Right cardiac atrium (tissue), 5 donors: ENCODE measurements at regions not wholly inside any gene's neighbourhood (a gene's known extent, or its start where the extent isn't known, plus 50 kb on each side); places are given as distances from the start of the nearest gene placed in this dataset.

Experiments
- ATAC-seq, 2 donors: fragments of 200-7000 bp; cut with Tn5 transposase; one replicate each; pipeline versions ENCODE4 v1.8.0 to v1.9.1; 2020; ENCODE audit warnings: moderate library complexity in 2 of 2, mild to moderate bottlenecking in 1 of 2
- DNase-seq, 3 donors: peaks; one replicate each; pipeline ENCODE4 v3.0.0-alpha.2; 2020
- H3K27ac ChIP-seq: one replicate; pipeline ENCODE4 v1.5.1; 2013; ENCODE audit warnings: mild to moderate bottlenecking, low read length, control low read depth, moderate library complexity
- H3K27me3 ChIP-seq: one replicate; pipeline ENCODE4 v1.6.1; 2013; ENCODE audit not compliant: control insufficient read depth, insufficient read depth
- H3K4me1 ChIP-seq: one replicate; pipeline ENCODE4 v1.6.1; 2013; ENCODE audit warnings: low read length; ENCODE audit not compliant: control insufficient read depth, insufficient read depth
- H3K4me3 ChIP-seq: one replicate; pipeline ENCODE4 v1.5.1; 2013; ENCODE audit warnings: low read length, control low read depth
- H3K9me3 ChIP-seq: one replicate; pipeline ENCODE4 v1.6.1; 2013; ENCODE audit warnings: low read length; ENCODE audit not compliant: control insufficient read depth
- WGBS: extraction: QIAGEN DNeasy Blood & Tissue Kit; methylation state at CpG from one replicate; pipeline ENCODE4 v1.1.7; 2013; 5-methylcytosine and 5-hydroxymethylcytosine counted together
- intact Hi-C, 4 donors: fragments of 100-400 bp; cut with DNase I; formaldehyde crosslinking; loops; one replicate each; pipeline versions ENCODE4 v1.11.0 to v1.14.0; 2022 to 2023
- donor health status: healthy with polysubstance abuse.
- donor health status: DM: no; HTN: yes; CAD: no.
- donor health status: DM: no; HTN: no; CAD: no.
- donor health status: DM: no; HTN: yes; CAD: no; lungs with severe emphysema.
- donor health status: DM: yes; HTN: yes; CAD: no.

DNA sequence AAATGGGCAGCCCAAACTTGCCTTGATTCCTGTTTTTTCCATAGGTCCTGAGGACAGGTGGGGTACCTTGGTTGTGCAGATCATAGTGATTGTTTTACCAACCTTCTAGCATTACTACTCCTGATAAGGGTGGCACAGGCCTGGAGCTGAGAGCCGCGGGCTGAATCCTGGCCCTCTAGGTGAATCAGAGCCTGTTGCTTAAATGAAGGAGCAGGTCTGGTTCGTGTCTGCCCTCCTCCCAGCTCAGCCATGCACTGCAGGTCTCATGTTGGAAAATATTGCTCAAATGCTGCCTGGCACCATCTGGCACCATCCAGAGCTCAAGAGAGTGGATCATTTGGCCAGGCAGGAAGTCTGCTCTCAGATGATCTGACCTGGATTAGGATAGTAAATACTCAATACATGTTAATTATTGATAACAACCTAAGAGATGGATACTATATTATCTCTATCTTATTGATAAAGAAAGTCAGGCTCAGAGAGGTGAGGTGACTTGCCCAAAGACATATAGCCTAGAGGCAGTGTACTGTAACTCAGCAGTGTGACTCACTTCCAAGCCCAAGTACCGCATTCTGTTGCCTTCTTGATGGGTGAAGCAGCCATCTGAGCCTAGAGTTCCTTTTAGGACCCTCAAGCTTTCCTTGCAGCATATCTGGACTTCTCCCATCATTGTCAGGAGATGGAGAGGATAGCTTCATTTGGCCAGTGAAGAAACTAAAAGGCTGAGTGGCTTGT lies 104.3 kb upstream of the PITX1 start:
- Histone ChIP-seq H3K4me3 (no peak overlapping the region), H3K27me3 (no peaks in the 10 kb centered on the region), H3K9me3 (no peaks in the 10 kb centered on the region), H3K27ac (no peak overlapping the region), H3K4me1 (no peaks in the 10 kb centered on the region)
- DNase-seq = no peak
- intact Hi-C loops = no loop called here
- 86% methylated on average over 4 of the region's 4 CpGs for WGBS
- no peak for ATAC-seq

DNA sequence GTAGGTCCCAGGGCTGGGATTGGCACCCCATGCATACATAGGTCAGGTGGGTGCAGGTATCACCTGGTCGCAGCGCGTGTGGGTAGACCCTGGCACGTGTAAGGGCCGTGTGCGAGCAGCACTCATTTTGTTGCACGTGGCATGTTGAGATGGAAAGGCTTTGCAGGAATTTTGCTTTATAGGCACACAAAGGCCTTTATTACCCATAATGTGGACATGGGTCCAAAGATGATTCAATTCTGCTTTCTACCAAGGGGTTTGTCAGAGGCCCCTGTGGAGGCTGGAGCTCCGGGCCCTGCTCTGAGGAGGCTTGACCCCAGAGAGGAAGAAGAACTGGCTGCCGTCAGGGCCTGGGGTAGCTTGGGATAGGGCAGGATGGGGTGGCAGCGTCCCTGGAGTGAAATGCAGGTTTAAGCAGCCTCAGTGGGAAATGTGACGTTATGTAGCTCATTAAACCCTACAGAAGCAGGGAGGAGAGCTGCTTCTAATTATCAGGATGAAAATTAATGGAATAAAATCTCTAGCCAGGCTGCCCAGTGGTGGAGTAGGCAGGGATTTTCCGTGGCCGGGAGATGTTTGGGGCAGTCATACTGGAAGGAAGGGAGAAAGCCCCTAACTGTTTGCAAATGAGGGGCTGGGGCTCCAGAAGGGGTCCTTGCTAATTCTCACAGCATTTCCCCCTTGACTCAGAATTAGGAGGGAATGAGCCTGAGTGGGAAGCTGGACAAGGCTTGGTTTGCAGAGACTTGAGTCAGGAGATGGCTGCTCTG lies 103.3 kb upstream of the PITX1 start:
- WGBS = 87% methylated on average over 13 of the region's 13 CpGs

DNA sequence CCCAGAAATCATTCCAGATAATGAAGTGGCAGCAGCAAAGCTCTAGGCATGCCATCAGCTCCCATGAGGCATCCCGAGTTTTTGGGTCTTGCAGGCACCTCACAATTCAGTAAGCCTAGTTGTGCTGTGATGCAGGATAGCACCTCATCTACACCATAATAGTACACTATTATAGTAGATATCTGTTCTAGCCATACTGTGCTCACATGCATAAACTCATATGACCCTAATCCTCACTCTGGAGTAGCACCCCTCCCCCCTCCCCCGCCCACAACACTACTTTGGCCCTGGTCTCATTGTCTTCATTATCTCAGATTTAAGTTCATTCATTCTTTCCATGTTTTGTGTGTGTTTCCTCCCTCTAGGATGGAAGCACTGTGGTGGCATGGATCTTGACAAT lies 102.5 kb upstream of the PITX1 start:
- ATAC-seq = no peak
- Histone ChIP-seq H3K27me3 (no peaks in the 10 kb centered on the region), H3K9me3 (no peaks in the 10 kb centered on the region), H3K4me1 (no peaks in the 10 kb centered on the region), H3K4me3 (no peak overlapping the region), H3K27ac (no peak overlapping the region)
- intact Hi-C loops = no loop called here
- WGBS = 74% methylated on average over 2 of the region's 2 CpGs
- DNase-seq = no peak

More for the DNA sequence above, 103.3 kb upstream of the PITX1 start:
- ATAC-seq (no peak), DNase-seq (no peak)
- no peaks in the 10 kb centered on the region for H3K4me1 ChIP-seq
- no peaks in the 10 kb centered on the region for H3K27me3 ChIP-seq
- H3K27ac ChIP-seq = no peak overlapping the region
- H3K9me3 ChIP-seq = no peaks in the 10 kb centered on the region
- intact Hi-C loops = no loop called here
- no peak overlapping the region for H3K4me3 ChIP-seq

DNA sequence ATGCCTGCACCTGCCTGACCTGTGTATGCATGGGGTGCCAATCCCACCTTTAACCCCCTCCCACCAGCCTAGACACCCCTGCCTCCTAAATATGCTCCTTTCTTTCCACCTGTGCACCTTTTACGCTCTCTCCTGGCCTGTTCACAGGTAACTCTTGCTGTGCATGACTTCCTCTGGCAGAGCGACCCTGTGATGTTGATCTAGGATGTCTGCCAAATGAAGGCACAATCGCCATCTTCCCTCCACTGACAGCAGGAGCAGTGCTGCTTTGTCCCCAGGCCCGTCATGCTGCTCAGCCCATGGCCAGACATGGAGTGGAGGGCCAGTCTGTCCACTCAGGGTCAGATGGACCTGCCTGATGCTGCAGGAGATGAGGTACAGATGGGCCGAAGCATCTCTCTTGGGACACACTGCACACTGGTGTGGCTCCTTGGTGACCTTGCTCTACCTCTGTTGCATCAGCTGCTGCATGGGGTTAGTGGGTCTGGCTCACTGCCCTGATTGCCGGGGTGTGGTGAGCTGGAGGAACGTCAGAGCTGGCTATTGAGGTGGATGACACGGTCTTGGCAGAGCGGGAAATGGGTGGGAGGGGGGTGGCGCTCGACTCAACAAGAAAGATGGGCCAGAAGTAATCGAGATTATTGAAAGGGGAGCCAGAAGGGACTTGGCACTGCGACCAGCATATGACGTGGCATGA lies 101.7 kb upstream of the PITX1 start:
- Histone ChIP-seq H3K27ac (no peak overlapping the region), H3K4me1 (no peaks in the 10 kb centered on the region), H3K27me3 (no peaks in the 10 kb centered on the region), H3K4me3 (no peak overlapping the region), H3K9me3 (no peaks in the 10 kb centered on the region)
- intact Hi-C loops = no loop called here
- DNase-seq (peak in 2 of 3 donors; percentile 58 to 64), ATAC-seq (no peak)
- WGBS = 62% methylated on average over 14 of the region's 14 CpGs

DNA sequence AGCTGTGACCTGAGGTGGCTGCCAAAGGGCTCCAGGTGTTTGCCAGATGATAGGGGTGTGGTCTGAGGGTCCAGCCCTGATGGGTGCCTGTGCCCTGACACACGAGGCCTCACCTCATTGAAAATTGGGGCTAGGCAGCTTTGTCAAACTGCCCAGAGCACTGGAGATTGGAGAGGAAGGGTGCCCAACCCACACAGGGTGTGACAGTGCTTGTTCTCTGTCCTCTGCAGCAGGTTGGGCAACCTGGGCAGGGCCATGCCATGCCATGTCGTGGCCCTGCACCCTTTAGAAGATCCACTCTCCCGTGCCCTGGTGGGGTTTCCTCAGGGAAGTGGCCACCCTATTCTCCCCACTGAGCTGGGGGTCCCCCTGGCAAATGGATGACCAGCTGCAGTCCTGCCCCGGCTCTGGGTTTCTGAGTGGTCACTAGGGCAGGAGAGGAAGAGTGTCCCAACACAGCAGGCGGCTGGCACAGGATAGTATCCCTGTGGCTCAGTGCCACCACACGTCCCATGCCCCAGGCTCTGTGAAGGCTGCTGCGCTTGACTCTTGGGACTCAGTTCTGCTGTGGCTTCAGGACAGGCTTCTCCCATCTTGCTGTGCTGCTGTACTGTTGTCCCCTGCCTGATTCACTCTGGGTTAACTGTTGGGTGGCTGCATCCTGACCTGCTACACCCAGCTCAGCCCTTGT lies 100.8 kb upstream of the PITX1 start:
- no peaks in the 10 kb centered on the region for H3K4me1 ChIP-seq
- ATAC-seq (no peak), DNase-seq (no peak)
- intact Hi-C loops = no loop called here
- H3K27ac ChIP-seq = no peak overlapping the region
- WGBS = 77% methylated on average over 7 of the region's 7 CpGs
- H3K4me3 ChIP-seq = no peak overlapping the region
- no peaks in the 10 kb centered on the region for H3K9me3 ChIP-seq
- H3K27me3 ChIP-seq = no peaks in the 10 kb centered on the region

DNA sequence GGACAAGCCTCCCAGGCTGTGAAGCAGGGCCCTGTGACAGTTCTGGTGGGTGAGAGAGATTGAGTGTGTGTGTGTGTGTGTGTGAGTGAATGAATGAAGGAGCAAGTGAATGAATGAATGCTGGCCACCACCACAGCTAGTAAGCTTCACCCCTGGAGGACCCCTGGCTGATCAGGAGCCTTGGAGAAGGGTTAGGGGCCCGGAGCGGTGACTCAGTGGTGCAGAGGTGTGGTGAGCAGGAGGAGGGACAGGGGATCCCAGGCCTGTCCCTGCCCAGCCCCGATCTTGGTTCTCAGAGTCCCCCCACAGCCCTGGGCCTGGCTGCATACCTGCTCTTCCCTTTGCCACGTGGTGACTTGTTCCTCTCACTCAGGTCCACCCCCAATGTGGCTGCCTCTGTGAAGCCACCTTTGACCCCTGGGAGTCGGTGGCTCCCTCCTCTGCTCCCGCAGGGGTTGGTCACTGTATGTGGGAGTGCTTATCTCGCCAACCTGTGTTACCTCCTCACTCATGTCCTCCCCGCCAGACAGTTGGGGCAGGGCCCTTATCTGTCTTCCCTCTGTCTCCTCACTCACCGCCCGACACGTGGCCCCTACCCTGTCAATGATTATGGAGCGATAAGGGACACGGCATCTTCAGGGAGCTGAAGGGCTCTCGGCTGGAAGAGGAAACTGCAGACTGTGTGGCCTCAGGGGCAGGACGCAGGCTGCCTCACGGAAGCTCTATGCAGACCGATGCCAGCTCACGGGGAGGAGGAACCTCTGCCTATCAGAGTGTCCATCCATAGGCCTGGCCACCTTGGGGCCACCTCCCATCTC lies 99.9 kb upstream of the PITX1 start:
- ATAC-seq (no peak), DNase-seq (no peak)
- 26% methylated on average over 18 of the region's 18 CpGs for WGBS
- intact Hi-C loops = no loop called here
- Histone ChIP-seq H3K27me3 (no peaks in the 10 kb centered on the region), H3K27ac (no peak overlapping the region), H3K4me1 (no peaks in the 10 kb centered on the region), H3K4me3 (no peak overlapping the region), H3K9me3 (no peaks in the 10 kb centered on the region)

DNA sequence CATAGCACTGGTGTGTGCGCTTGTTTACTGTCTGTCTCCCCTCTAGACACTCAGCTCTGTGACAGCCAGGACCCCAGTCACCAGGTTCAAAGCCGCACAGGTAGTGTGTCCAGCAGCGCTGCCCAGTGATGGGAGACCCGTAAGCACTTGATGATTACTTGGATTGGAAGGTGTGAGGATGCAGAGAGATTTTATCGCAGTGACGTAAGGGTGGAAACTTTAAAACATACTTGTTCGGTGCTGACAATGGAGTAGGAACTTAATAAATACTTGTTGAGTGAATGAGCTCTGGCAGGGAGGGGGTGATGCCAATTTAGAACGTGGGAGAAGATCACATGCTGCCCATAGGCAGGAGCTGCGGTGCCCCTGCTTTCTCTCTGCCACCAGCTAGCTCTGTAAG lies 99.2 kb upstream of the PITX1 start:
- DNase-seq (no peak), ATAC-seq (peak in 1 of 2 donors; percentile 8)
- intact Hi-C loops = no loop called here
- Histone ChIP-seq H3K9me3 (no peaks in the 10 kb centered on the region), H3K4me3 (no peak overlapping the region), H3K27me3 (no peaks in the 10 kb centered on the region), H3K4me1 (no peaks in the 10 kb centered on the region), H3K27ac (no peak overlapping the region)
- WGBS = 80% methylated on average over 9 of the region's 9 CpGs

DNA sequence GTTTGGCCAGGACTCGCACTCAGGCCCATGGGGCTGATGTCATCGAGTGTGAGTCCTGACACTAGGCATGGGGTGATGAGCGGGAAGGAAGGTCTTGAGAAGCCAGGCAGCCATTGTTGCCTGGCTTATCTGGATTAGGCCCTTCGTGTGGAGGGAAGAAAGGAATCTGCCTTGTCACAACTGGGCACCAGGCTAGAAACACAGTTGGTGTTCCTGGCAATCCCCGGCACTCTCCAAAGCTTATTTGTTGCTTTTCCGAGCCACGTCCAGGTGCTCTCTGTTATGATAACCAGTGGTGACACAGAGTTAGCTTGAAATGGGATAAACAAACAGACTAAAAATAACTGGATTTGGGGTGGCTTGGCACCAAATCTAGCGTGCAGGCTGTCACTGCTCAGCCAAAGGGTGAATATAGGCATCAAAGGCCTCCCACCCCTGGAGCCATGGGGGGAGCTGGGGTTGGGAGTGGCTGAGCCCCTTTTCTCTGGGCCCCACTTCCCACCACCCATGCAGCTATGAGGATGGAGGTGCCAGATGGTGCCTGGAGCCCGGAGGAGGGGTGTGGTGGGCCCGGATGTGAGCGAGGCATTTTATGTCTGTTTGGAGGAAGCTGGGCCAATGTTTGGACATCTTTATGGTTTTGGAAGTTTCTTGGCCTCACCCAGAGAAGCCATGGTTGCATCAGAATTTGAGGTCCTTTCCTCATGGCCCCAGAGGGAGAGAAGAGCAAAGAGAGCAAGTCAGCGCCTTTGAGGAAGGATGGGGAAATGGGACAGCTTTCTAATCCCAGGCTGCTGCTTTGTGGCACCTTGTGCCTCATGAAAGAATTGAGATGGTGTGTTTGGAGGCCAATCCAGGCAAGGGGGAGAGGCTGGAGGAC lies 98.0 kb upstream of the PITX1 start:
- WGBS = 83% methylated on average over 12 of the region's 12 CpGs
- H3K4me3 ChIP-seq = no peak overlapping the region
- no peak for ATAC-seq
- intact Hi-C loops = no loop called here
- no peaks in the 10 kb centered on the region for H3K4me1 ChIP-seq
- no peaks in the 10 kb centered on the region for H3K9me3 ChIP-seq
- H3K27ac ChIP-seq = no peak overlapping the region
- no peak for DNase-seq
- H3K27me3 ChIP-seq = no peaks in the 10 kb centered on the region

DNA sequence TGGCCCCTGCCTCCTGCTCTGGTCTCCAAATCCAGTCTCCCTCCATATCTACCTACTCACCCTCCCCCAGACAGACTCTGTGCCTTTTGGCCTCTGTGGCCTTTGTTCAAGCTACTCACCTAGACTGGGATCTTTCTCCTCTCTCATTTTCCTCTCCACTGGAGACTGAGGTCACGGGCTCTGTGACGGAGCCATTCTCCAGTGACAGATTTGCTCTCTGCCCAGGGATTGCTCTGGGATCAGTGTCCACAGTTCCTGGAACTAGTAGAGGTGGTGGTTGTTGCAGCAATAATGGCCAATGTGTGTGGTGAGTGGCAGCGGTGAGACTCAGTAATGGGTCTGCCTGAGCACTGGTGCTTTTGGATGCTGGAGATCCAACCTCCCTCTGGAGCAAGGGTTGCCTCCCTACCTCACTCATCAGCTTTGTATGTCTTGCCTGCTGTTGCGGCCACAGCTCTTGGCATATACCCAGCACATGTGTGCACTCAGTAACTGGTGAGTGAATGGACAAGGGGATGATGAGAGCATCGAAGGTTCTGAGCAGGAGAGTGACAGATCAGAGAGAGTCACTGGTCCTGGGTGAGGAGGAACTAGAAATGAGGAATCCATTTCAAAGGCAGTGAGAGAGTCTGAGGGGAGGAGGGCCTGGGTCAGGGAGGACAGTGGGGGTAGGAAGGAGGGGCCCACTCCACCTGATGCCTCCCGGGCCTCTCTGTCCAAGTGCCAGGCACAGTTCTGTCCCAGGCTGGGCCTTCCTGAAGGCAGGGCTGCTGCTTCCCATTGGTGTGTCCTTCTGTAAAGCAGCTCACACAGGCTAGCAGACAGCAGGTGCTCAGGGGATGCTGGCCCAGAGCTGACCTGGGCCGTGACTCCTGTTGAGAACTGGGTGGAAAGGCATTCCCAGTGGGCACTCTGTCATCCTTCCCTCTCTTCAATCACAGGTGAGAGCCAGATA lies 96.5 kb upstream of the PITX1 start:
- H3K27ac ChIP-seq = no peak overlapping the region
- no peaks in the 10 kb centered on the region for H3K27me3 ChIP-seq
- no peak overlapping the region for H3K4me3 ChIP-seq
- no peaks in the 10 kb centered on the region for H3K4me1 ChIP-seq
- DNase-seq (no peak), ATAC-seq (no peak)
- no peaks in the 10 kb centered on the region for H3K9me3 ChIP-seq
- WGBS = 83% methylated on average over 7 of the region's 7 CpGs
- intact Hi-C loops = no loop called here
